H1 (cell line): ENCODE measurements at regions not wholly inside any gene's neighbourhood (a gene's known extent, or its start where the extent isn't known, plus 50 kb on each side); places are given as distances from the start of the nearest gene placed in this dataset.

Source experiments
- CTCF ChIA-PET: fragments of 300-600 bp; sonication (Branson Sonifier 250); formaldehyde crosslinking; loops from one replicate; lab custom pipeline; 2021; ENCODE audit not compliant: partially characterized antibody; lab: Charles Lee
- POLR2A ChIA-PET: fragments of 300-600 bp; sonication (Branson Sonifier 250); formaldehyde crosslinking; loops from one replicate; lab custom pipeline; 2021; ENCODE audit warnings: inconsistent platforms; ENCODE audit not compliant: partially characterized antibody; lab: Charles Lee
- DNase-seq, 2 experiments: peaks; one replicate each; pipeline versions ENCODE4 v3.0.0 to v3.0.0-alpha.2; 2010 to 2022; ENCODE audit warnings: low spot score in 2 of 2, low read depth in 1 of 2, mixed read lengths in 1 of 2
- FAIRE-seq: peaks from 2 replicates; lab custom pipeline; 2011; peaks lifted over from hg19 to GRCh38; lab: Jason Lieb, UNC
- H2AFZ ChIP-seq: 2 replicates; pipeline ENCODE4 v1.8.1; 2012; ENCODE audit warnings: low read length, inconsistent platforms
- H2AK5ac ChIP-seq: 2 replicates; pipeline ENCODE4 v1.6.1; 2013; ENCODE audit warnings: low read depth, low read length
- H2BK120ac ChIP-seq: replicated peaks from 2 replicates; pipeline ENCODE3; 2013; ENCODE audit warnings: low read depth, low read length, inconsistent platforms
- H2BK12ac ChIP-seq: 2 replicates; pipeline ENCODE4 v1.6.1; 2013; ENCODE audit warnings: low read depth, low read length
- H2BK15ac ChIP-seq: 2 replicates; pipeline ENCODE4 v1.6.1; 2013; ENCODE audit warnings: low read length
- H2BK20ac ChIP-seq: 2 replicates; pipeline ENCODE4 v1.6.1; 2013; ENCODE audit warnings: low read length
- H2BK5ac ChIP-seq: 2 replicates; pipeline ENCODE4 v1.6.1; 2013; ENCODE audit warnings: low read depth, low read length
- H3K14ac ChIP-seq: 2 replicates; pipeline ENCODE4 v1.6.1; 2013; ENCODE audit warnings: inconsistent platforms; ENCODE audit not compliant: insufficient read length
- H3K18ac ChIP-seq: 2 replicates; pipeline ENCODE4 v1.6.1; 2013; ENCODE audit warnings: low read length; ENCODE audit errors: extremely low read depth
- H3K23ac ChIP-seq: 2 replicates; pipeline ENCODE4 v1.6.1; 2013; ENCODE audit warnings: inconsistent platforms; ENCODE audit not compliant: insufficient read length
- H3K23me2 ChIP-seq: 2 replicates; pipeline ENCODE4 v1.6.1; 2013; ENCODE audit warnings: low read depth, low read length
- H3K27ac ChIP-seq: 2 replicates; pipeline ENCODE4 v1.6.1; 2011; ENCODE audit warnings: low read depth, low read length, inconsistent platforms
- H3K27me3 ChIP-seq, 4 experiments: replicated peaks in 1 of 4; 1 replicate in 1 of 4; 2 replicates in 3 of 4; pipeline versions ENCODE4 v1.6.1 to v1.8.1; 2011 to 2013; ENCODE audit warnings: low read length in 3 of 4, mild to moderate bottlenecking in 3 of 4, inconsistent platforms in 2 of 4, mixed read lengths in 2 of 4, moderate library complexity in 1 of 4; ENCODE audit not compliant: control insufficient read depth in 3 of 4, insufficient read depth in 3 of 4; ENCODE audit errors: extremely low read depth in 1 of 4
- H3K36me3 ChIP-seq, 4 experiments: 2 replicates each; pipeline versions ENCODE4 v1.6.1 to v1.8.1; 2011 to 2013; ENCODE audit warnings: mild to moderate bottlenecking in 4 of 4, low read length in 3 of 4, moderate library complexity in 2 of 4, control low read depth in 1 of 4, inconsistent platforms in 1 of 4; ENCODE audit not compliant: insufficient read depth in 4 of 4, control insufficient read depth in 2 of 4
- H3K4ac ChIP-seq: replicated peaks from 2 replicates; pipeline ENCODE3; 2013; ENCODE audit warnings: low read length, low read depth, mixed read lengths, inconsistent platforms; ENCODE audit not compliant: insufficient read length
- H3K4me1 ChIP-seq, 4 experiments: replicated peaks in 1 of 4; 1 replicate in 1 of 4; 2 replicates in 3 of 4; pipeline versions ENCODE4 v1.6.1 to v1.8.1; 2011 to 2013; ENCODE audit warnings: low read length in 3 of 4, inconsistent platforms in 2 of 4, mixed read lengths in 1 of 4; ENCODE audit not compliant: insufficient read depth in 4 of 4, control insufficient read depth in 3 of 4
- H3K4me2 ChIP-seq, 2 experiments: 2 replicates each; pipeline versions ENCODE4 v1.6.1 to v1.8.1; 2011 to 2013; ENCODE audit warnings: low read depth in 2 of 2, low read length in 2 of 2, control low read depth in 1 of 2, inconsistent platforms in 1 of 2, mild to moderate bottlenecking in 1 of 2; ENCODE audit not compliant: insufficient read depth in 1 of 2
- H3K4me3 ChIP-seq, 4 experiments: fragments of 200-600, 300-600 bp in 1 of 4; sonication (generic), shearing (Covaris generic), sonication (Bioruptor Twin) in 1 of 4; 2 replicates each; pipeline versions ENCODE4 v1.5.1 to v1.8.1; 2011 to 2016; ENCODE audit warnings: low read length in 4 of 4, low read depth in 3 of 4, control low read depth in 2 of 4, inconsistent platforms in 2 of 4, mild to moderate bottlenecking in 2 of 4, mixed read lengths in 1 of 4, moderate library complexity in 1 of 4; ENCODE audit not compliant: insufficient read depth in 2 of 4; ENCODE audit errors: extremely low read depth in 1 of 4
- H3K56ac ChIP-seq: replicated peaks from 2 replicates; pipeline ENCODE3; 2013; ENCODE audit warnings: low read depth, mild to moderate bottlenecking, mixed read lengths, low read length, inconsistent platforms; ENCODE audit not compliant: insufficient read length
- H3K79me1 ChIP-seq: 2 replicates; pipeline ENCODE4 v1.6.1; 2013; ENCODE audit warnings: low read depth, low read length, control low read depth
- H3K79me2 ChIP-seq, 2 experiments: 2 replicates each; pipeline versions ENCODE4 v1.6.1 to v1.8.1; 2012 to 2013; ENCODE audit warnings: low read length in 2 of 2, mild to moderate bottlenecking in 2 of 2, inconsistent platforms in 1 of 2; ENCODE audit not compliant: insufficient read depth in 2 of 2, control insufficient read depth in 1 of 2
- H3K9ac ChIP-seq, 4 experiments: replicated peaks in 1 of 4; 1 replicate in 1 of 4; 2 replicates in 3 of 4; pipeline versions ENCODE4 v1.6.1 to v1.8.1; 2011 to 2013; ENCODE audit warnings: low read depth in 3 of 4, low read length in 3 of 4, control low read depth in 2 of 4, mild to moderate bottlenecking in 2 of 4, moderate library complexity in 2 of 4, inconsistent platforms in 1 of 4; ENCODE audit errors: extremely low read depth in 1 of 4
- H3K9me3 ChIP-seq, 2 experiments: 2 replicates each; pipeline versions ENCODE4 v1.6.1 to v1.8.1; 2012 to 2013; ENCODE audit warnings: mild to moderate bottlenecking in 2 of 2, moderate library complexity in 2 of 2, control low read depth in 1 of 2, inconsistent platforms in 1 of 2, low read depth in 1 of 2, low read length in 1 of 2, mixed read lengths in 1 of 2; ENCODE audit not compliant: insufficient read depth in 2 of 2
- H4K20me1 ChIP-seq, 2 experiments: replicated peaks in 1 of 2; 2 replicates each; pipeline versions ENCODE3 to v1.8.1; 2011 to 2013; ENCODE audit warnings: inconsistent platforms in 2 of 2, low read length in 2 of 2, mild to moderate bottlenecking in 1 of 2; ENCODE audit not compliant: insufficient read depth in 2 of 2, control insufficient read depth in 1 of 2
- H4K5ac ChIP-seq: 2 replicates; pipeline ENCODE4 v1.6.1; 2013; ENCODE audit warnings: low read length, low read depth, mixed read lengths, inconsistent platforms; ENCODE audit not compliant: insufficient read length
- H4K8ac ChIP-seq: 2 replicates; pipeline ENCODE4 v1.8.0; 2013; ENCODE audit warnings: mild to moderate bottlenecking, moderate library complexity, low read length, inconsistent platforms; ENCODE audit not compliant: insufficient read depth; ENCODE audit errors: extremely low read depth
- H4K91ac ChIP-seq: replicated peaks from 2 replicates; pipeline ENCODE3; 2013; ENCODE audit warnings: low read length, mixed read lengths, inconsistent platforms; ENCODE audit not compliant: insufficient read length
- CBX8 ChIP-seq: fragments of 300-800, 300-1000 bp; sonication (generic); IDR thresholded peaks from 2 replicates; pipeline ENCODE4 v1.7.1; 2016; ENCODE audit warnings: low read depth, low read length, borderline replicate concordance
- RFX5 ChIP-seq: IDR thresholded peaks from 2 replicates; pipeline ENCODE4 v1.6.1; 2011; ENCODE audit warnings: low read depth, low read length, improper control_type of control experiment, borderline replicate concordance
- RNF2 ChIP-seq: fragments of 200-900, 300-1000 bp; sonication (generic); IDR thresholded peaks from 2 replicates; pipeline ENCODE4 v1.7.1; 2016; ENCODE audit warnings: borderline replicate concordance, low read depth, mild to moderate bottlenecking, antibody characterized with exemption, low read length; ENCODE audit not compliant: poor library complexity, severe bottlenecking; ENCODE audit errors: missing control alignments
- YY1 ChIP-seq: IDR thresholded peaks from 2 replicates; pipeline ENCODE4 v1.6.1; 2011; ENCODE audit warnings: low read depth, mild to moderate bottlenecking, low read length
- ZNF274 ChIP-seq: IDR thresholded peaks from 2 replicates; pipeline ENCODE4 v1.7.0; 2012; ENCODE audit warnings: low read length, borderline replicate concordance; ENCODE audit errors: extremely low read depth
- WGBS, 2 experiments: shearing (Covaris generic) in 1 of 2; methylation state at CpG; one replicate each; pipeline versions ENCODE4 v1.1.6 to v1.1.7; 2013 to 2015; ENCODE audit warnings: low lambda C conversion rate in 2 of 2, mixed read lengths in 2 of 2, inconsistent platforms in 1 of 2, low coverage in 1 of 2, missing lambda C conversion rate in 1 of 2; ENCODE audit not compliant: insufficient replicate concordance in 2 of 2, insufficient coverage in 1 of 2, insufficient read length in 1 of 2; ENCODE audit errors: extremely low coverage in 1 of 2, missing lambda C conversion rate in 1 of 2; 5-methylcytosine and 5-hydroxymethylcytosine counted together

GRCh38 chr3:16807391-16807790 lies 77.4 kb upstream of the PLCL2 start:
- WGBS, 2 experiments = 91% methylated on average over 6 of the region's 6 CpGs; no CpG with 5 or more reads in 1 of the 2 experiments

More at GRCh38 chr3:16807391-16807790, 77.4 kb upstream of the PLCL2 start:
- no peak overlapping the region for H3K4me3 ChIP-seq
- no peak overlapping the region for H2BK120ac ChIP-seq
- H3K56ac ChIP-seq = no peak overlapping the region
- H3K23ac ChIP-seq = no peak overlapping the region
- H4K20me1 ChIP-seq = no peaks in the 10 kb centered on the region
- H3K4me1 ChIP-seq = peaks cover 0 to 13% (median 7%) of the 10 kb centered on the region in 4 experiments; a peak in 4 of 7 replicates
- ChIA-PET CTCF (interaction anchor here (0.7 to 1.7 kb wide), 8 partner anchors 11 to 1140 kb away, joined by 3 to 5 read pairs (median 4); no protein-coding TSS in a partner anchor), POLR2A (no interaction called here)
- no peaks in the 10 kb centered on the region for H3K79me1 ChIP-seq
- no peak overlapping the region for H2BK5ac ChIP-seq
- DNase-seq (no peak), FAIRE-seq (no peak)
- H4K5ac ChIP-seq = no peak overlapping the region
- no peak overlapping the region for H4K8ac ChIP-seq
- H2AFZ ChIP-seq = no peak overlapping the region
- no peak overlapping the region for H3K14ac ChIP-seq
- H2BK12ac ChIP-seq = no peak overlapping the region
- no peak overlapping the region for H3K9ac ChIP-seq
- H3K4ac ChIP-seq = no peak overlapping the region
- H3K23me2 ChIP-seq = no peaks in the 10 kb centered on the region
- H3K27ac ChIP-seq = no peak overlapping the region
- H3K79me2 ChIP-seq = no peaks in the 10 kb centered on the region
- no peak overlapping the region for H2AK5ac ChIP-seq
- peaks cover 0 to 3% of the 10 kb centered on the region in 2 experiments; a peak in 1 of 4 replicates for H3K9me3 ChIP-seq
- no peak overlapping the region for H2BK20ac ChIP-seq
- H3K27me3 ChIP-seq = no peaks in the 10 kb centered on the region
- H2BK15ac ChIP-seq = no peak overlapping the region
- H4K91ac ChIP-seq = no peak overlapping the region
- H3K4me2 ChIP-seq = no peak overlapping the region
- TF ChIP-seq RNF2 = no peak
- no peak for TF ChIP-seq YY1
- TF ChIP-seq RFX5 = no peak
- no peak for TF ChIP-seq ZNF274
- no peak for TF ChIP-seq CBX8
- TF ChIP-seq, all 59 proteins: peak for 0
- no peaks in the 10 kb centered on the region for H3K36me3 ChIP-seq
- no peak overlapping the region for H3K18ac ChIP-seq
